ENCODE measurements at regions not wholly inside any gene's neighbourhood (a gene's known extent, or its start where the extent isn't known, plus 50 kb on each side); places are given as distances from the start of the nearest gene placed in this dataset.
"Not testable (repeated sequence)": the region's sequence is repeated elsewhere in the genome, so short reads cannot be mapped to it uniquely, and the experiment has no call there.

DNA sequence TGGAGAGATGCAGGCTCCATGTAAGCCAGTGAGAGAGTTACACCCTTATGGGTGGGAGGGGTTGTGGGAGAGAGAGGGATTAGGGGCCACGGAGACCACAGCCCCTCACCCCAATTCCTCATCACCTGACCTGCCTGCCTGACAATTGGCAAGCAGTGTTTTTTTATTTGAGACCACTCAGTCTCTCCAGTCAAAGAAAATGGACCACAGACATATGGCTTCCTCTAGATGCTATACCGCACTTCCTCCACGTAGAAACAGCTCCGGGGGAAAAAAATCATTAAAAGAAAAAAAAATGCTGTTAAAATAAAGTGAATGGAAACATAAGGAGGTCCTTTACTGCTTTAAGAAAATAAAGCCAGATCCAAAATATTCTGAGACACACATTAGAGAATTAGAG is 152.7 kb downstream of the MYLK4 start:
- POLR2A ChIA-PET, result no interaction called here
- TF ChIP-seq ZNF174 (tag by site-specific recombination; IDR thresholded peaks at IDR 0.05), result no peak
- TF ChIP-seq ZNF561 (tag by site-specific recombination; IDR thresholded peaks at IDR 0.05; ENCODE audit: borderline replicate concordance), result no peak
- TF ChIP-seq, protein P1, sequence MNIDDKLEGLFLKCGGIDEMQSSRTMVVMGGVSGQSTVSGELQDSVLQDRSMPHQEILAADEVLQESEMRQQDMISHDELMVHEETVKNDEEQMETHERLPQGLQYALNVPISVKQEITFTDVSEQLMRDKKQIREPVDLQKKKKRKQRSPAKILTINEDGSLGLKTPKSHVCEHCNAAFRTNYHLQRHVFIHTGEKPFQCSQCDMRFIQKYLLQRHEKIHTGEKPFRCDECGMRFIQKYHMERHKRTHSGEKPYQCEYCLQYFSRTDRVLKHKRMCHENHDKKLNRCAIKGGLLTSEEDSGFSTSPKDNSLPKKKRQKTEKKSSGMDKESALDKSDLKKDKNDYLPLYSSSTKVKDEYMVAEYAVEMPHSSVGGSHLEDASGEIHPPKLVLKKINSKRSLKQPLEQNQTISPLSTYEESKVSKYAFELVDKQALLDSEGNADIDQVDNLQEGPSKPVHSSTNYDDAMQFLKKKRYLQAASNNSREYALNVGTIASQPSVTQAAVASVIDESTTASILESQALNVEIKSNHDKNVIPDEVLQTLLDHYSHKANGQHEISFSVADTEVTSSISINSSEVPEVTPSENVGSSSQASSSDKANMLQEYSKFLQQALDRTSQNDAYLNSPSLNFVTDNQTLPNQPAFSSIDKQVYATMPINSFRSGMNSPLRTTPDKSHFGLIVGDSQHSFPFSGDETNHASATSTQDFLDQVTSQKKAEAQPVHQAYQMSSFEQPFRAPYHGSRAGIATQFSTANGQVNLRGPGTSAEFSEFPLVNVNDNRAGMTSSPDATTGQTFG (tag by site-specific recombination; IDR thresholded peaks at IDR 0.05; ENCODE audit: borderline replicate concordance), result no peak
- no peak for TF ChIP-seq ZNF510 (tag by site-specific recombination; IDR thresholded peaks at IDR 0.05; ENCODE audit: insufficient replicate concordance)
- no peak for TF ChIP-seq ZNF473 (tag by site-specific recombination; IDR thresholded peaks at IDR 0.05)
- no peak for TF ChIP-seq OSR2 (tag by site-specific recombination; IDR thresholded peaks at IDR 0.05)
- TF ChIP-seq, protein P2, sequence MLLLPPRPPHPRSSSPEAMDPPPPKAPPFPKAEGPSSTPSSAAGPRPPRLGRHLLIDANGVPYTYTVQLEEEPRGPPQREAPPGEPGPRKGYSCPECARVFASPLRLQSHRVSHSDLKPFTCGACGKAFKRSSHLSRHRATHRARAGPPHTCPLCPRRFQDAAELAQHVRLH (tag by site-specific recombination; IDR thresholded peaks at IDR 0.05), result no peak
- no peak for TF ChIP-seq ZNF423 (tag by site-specific recombination; IDR thresholded peaks at IDR 0.05)
- no peak for TF ChIP-seq ZNF776 (tag by site-specific recombination; IDR thresholded peaks at IDR 0.05; ENCODE audit: borderline replicate concordance)
- no peak for TF ChIP-seq ZFP69B (tag by site-specific recombination; IDR thresholded peaks at IDR 0.05)
- TF ChIP-seq GLIS2 (tag by site-specific recombination; IDR thresholded peaks at IDR 0.05), result no peak
- TF ChIP-seq, protein P3, sequence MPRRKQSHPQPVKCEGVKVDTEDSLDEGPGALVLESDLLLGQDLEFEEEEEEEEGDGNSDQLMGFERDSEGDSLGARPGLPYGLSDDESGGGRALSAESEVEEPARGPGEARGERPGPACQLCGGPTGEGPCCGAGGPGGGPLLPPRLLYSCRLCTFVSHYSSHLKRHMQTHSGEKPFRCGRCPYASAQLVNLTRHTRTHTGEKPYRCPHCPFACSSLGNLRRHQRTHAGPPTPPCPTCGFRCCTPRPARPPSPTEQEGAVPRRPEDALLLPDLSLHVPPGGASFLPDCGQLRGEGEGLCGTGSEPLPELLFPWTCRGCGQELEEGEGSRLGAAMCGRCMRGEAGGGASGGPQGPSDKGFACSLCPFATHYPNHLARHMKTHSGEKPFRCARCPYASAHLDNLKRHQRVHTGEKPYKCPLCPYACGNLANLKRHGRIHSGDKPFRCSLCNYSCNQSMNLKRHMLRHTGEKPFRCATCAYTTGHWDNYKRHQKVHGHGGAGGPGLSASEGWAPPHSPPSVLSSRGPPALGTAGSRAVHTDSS (tag by site-specific recombination; IDR thresholded peaks at IDR 0.05), result no peak
- TF ChIP-seq ZNF311 (tag by site-specific recombination; IDR thresholded peaks at IDR 0.05; ENCODE audit: borderline replicate concordance), result no peak
- TF ChIP-seq ZNF274 (IDR thresholded peaks at IDR 0.05; ENCODE audit: low read length), result no peak
- TF ChIP-seq ZNF274 (tag by site-specific recombination; IDR thresholded peaks at IDR 0.05; ENCODE audit: borderline replicate concordance), result no peak
- H3K9me3 ChIP-seq (ENCODE audit: control insufficient read depth, insufficient read depth, low read depth, low read length), result no peaks in the 10 kb centered on the region
- no peak overlapping the region for H3K27ac ChIP-seq (ENCODE audit: extremely low read depth, low read depth, low read length)
- H3K36me3 ChIP-seq (ENCODE audit: control insufficient read depth in 2 of 2, insufficient read depth in 1 of 2, low read length in 2 of 2), result no peaks in the 10 kb centered on the region
- no peaks in the 10 kb centered on the region for H3K4me1 ChIP-seq (ENCODE audit: control insufficient read depth, insufficient read depth, low read length)
- CTCF ChIA-PET, result no interaction called here
- H3K4me3 ChIP-seq (ENCODE audit: low read depth, low read length), result no peak overlapping the region

DNA sequence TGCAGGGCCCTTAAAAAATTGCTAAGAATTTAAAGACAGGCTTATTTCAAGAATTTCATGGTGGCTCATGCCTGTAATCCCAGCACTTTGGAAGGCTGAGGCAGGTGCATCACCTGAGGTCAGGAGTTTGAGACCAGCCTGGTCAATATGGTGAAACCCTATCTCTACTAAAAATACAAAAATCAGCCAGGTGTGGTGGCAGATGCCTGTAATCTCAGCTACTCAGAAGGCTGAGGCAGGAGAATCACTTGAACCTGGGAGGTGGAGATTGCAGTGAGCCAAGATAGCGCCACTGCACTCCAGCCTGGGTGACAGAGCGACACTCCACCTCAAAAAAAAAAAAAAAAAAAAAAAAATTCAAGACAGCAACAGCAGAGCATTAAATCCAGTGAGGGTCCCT is 153.3 kb downstream of the MYLK4 start:
- CTCF ChIA-PET; H3K4me1 ChIP-seq (ENCODE audit: control insufficient read depth, insufficient read depth, low read length); H3K9me3 ChIP-seq (ENCODE audit: control insufficient read depth, insufficient read depth, low read depth, low read length); H3K4me3 ChIP-seq (ENCODE audit: low read depth, low read length); POLR2A ChIA-PET; H3K27ac ChIP-seq (ENCODE audit: extremely low read depth, low read depth, low read length); H3K36me3 ChIP-seq (ENCODE audit: control insufficient read depth in 2 of 2, insufficient read depth in 1 of 2, low read length in 2 of 2): not testable (repeated sequence)

DNA sequence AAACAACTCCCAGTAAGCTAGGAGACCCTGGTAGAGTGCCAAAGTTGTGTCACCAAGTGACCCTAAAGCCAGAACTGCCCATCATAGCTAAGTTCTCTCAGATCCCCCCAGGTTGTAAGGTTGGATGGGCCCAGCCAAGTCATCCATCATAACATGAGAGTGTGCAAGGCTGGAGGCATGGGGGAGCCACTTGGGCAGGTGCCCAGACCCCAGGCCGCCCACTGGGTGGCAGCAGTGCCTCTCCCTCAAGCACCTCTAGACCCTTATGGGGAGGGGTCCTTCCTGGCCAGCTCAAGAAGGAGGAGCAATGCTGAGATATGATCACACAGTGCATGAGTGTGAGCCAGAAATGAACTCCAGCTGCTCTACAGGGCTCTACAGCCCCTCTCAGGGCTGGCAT is 154.5 kb downstream of the MYLK4 start:
- H3K4me3 ChIP-seq (ENCODE audit: low read depth, low read length), result no peak overlapping the region
- no peak overlapping the region for H3K27ac ChIP-seq (ENCODE audit: extremely low read depth, low read depth, low read length)
- no peaks in the 10 kb centered on the region for H3K9me3 ChIP-seq (ENCODE audit: control insufficient read depth, insufficient read depth, low read depth, low read length)
- no peaks in the 10 kb centered on the region for H3K36me3 ChIP-seq (ENCODE audit: control insufficient read depth in 2 of 2, insufficient read depth in 1 of 2, low read length in 2 of 2)
- H3K4me1 ChIP-seq (ENCODE audit: control insufficient read depth, insufficient read depth, low read length), result no peaks in the 10 kb centered on the region
- POLR2A ChIA-PET, result no interaction called here
- CTCF ChIA-PET, result interaction anchor here (0.6 to 2.1 kb wide), 6 partner anchors 8 to 72 kb away, joined by 3 to 12 read pairs (median 4); no protein-coding TSS in a partner anchor
- TF ChIP-seq, protein P4, sequence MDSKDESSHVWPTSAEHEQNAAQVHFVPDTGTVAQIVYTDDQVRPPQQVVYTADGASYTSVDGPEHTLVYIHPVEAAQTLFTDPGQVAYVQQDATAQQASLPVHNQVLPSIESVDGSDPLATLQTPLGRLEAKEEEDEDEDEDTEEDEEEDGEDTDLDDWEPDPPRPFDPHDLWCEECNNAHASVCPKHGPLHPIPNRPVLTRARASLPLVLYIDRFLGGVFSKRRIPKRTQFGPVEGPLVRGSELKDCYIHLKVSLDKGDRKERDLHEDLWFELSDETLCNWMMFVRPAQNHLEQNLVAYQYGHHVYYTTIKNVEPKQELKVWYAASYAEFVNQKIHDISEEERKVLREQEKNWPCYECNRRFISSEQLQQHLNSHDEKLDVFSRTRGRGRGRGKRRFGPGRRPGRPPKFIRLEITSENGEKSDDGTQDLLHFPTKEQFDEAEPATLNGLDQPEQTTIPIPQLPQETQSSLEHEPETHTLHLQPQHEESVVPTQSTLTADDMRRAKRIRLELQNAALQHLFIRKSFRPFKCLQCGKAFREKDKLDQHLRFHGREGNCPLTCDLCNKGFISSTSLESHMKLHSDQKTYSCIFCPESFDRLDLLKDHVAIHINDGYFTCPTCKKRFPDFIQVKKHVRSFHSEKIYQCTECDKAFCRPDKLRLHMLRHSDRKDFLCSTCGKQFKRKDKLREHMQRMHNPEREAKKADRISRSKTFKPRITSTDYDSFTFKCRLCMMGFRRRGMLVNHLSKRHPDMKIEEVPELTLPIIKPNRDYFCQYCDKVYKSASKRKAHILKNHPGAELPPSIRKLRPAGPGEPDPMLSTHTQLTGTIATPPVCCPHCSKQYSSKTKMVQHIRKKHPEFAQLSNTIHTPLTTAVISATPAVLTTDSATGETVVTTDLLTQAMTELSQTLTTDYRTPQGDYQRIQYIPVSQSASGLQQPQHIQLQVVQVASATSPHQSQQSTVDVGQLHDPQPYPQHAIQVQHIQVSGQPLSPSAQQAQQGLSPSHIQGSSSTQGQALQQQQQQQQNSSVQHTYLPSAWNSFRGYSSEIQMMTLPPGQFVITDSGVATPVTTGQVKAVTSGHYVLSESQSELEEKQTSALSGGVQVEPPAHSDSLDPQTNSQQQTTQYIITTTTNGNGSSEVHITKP (tag by site-specific recombination; IDR thresholded peaks at IDR 0.05), result peak; percentile 52; the same call in 1 of the 2 replicates
- TF ChIP-seq ZNF133 (tag by site-specific recombination; IDR thresholded peaks at IDR 0.05) (no peak), ZNF654 (tag by site-specific recombination; IDR thresholded peaks at IDR 0.05; ENCODE audit: low read depth) (0 out of 2 replicates have a peak, but pooled peaks have one; percentile 20), ZNF791 (tag by site-specific recombination; IDR thresholded peaks at IDR 0.05) (no peak), ZNF292 (tag by site-specific recombination; IDR thresholded peaks at IDR 0.05; ENCODE audit: borderline replicate concordance, low read depth) (no peak)
- TF ChIP-seq, protein P5, sequence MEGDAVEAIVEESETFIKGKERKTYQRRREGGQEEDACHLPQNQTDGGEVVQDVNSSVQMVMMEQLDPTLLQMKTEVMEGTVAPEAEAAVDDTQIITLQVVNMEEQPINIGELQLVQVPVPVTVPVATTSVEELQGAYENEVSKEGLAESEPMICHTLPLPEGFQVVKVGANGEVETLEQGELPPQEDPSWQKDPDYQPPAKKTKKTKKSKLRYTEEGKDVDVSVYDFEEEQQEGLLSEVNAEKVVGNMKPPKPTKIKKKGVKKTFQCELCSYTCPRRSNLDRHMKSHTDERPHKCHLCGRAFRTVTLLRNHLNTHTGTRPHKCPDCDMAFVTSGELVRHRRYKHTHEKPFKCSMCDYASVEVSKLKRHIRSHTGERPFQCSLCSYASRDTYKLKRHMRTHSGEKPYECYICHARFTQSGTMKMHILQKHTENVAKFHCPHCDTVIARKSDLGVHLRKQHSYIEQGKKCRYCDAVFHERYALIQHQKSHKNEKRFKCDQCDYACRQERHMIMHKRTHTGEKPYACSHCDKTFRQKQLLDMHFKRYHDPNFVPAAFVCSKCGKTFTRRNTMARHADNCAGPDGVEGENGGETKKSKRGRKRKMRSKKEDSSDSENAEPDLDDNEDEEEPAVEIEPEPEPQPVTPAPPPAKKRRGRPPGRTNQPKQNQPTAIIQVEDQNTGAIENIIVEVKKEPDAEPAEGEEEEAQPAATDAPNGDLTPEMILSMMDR (tag by site-specific recombination; IDR thresholded peaks at IDR 0.05), result peak; percentile 43; the same call in 1 of the 2 replicates
